ENCODE measurements at regions not wholly inside any gene's neighbourhood (a gene's known extent, or its start where the extent isn't known, plus 50 kb on each side); places are given as distances from the start of the nearest gene placed in this dataset.

DNA sequence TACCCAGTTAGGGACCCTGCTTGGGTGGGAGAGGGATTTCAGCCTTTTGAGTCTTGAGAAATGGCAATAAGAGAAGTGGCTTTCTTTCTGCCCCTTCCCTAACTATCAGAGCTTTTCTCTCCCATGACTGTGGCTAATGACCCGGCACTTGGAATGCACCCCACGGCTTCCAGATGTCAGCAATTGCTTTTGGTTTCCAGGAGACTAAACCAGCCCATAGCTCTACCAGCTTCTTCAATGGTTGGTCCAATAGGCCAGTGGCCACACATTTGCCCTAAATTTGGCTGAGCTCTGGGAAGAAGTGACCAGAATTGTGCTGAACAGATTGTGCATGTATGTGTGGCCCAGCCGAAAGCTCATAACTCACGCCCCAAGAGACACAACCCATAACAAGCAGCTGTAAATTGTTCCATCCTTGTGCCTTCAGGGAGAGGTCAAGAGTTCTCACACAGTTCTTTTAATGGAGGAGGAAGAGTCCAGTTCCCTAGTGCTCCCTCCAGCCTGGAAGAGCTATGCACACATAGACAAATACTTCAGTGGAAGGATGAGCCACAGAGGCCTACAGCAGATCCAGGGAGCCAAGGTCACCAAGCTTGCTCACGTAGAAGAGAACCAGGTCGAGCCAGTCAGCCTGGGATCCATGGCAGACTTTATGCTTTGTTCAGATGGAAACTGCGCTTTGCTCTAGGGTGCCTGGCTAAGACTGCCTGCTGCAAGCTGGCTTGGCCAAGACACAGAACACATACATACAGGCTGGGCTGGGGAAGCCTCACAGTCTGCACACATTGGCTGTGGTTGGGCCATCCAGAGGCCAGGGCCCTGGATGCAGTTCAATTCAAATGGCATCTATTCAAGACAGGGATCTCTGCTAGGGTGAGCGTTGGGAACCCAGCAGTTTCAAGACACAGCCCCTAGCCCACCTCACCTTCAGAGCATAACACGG lies 131.8 kb upstream of the HABP2 start:
- DNase-seq = no peak

DNA sequence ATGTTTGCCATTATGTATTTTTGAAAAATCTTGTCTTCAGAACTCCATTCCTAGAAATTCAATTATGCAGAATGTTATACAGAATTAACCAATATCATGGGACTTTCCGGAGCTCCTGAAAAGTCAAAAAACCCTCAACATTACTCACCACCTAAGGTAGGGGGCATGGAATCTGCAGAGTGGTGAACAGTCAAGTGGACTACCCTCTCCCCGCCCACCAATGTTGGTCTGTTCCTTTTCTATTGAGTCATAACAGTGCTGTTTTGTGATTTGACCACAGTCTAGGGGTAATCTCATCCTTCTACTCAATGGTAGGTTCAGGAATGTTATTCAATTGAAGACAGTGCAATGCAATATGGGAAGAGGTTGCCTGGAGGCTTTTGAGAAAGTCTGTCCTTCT lies 130.5 kb upstream of the HABP2 start:
- DNase-seq = no peak

GRCh38 chr10:113423981-113424721 lies 128.7 kb upstream of the HABP2 start:
- DNase-seq = peak; percentile 89

DNA sequence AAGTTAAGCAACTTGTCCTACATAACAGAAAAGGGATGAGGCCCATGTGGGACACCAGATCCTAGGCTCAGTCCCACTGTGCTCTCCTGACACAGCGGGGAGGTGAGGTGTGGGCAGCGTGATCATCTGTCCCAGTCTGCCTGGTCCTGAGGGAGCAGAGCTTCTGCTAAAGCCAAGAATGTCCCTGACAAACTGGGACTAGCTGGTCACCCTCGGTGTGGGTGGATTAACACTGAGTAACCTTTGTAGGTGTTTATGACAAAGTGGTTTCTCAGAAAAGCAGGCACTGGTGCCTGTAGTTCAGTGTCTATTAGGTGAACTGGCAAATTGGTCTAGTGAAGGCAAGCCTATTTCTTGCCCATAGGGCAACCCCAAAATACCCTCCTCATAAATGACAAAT lies 127.8 kb upstream of the HABP2 start:
- DNase-seq = no peak

GRCh38 chr10:113425541-113425951 lies 127.3 kb upstream of the HABP2 start:
- DNase-seq = peak; percentile 58

DNA sequence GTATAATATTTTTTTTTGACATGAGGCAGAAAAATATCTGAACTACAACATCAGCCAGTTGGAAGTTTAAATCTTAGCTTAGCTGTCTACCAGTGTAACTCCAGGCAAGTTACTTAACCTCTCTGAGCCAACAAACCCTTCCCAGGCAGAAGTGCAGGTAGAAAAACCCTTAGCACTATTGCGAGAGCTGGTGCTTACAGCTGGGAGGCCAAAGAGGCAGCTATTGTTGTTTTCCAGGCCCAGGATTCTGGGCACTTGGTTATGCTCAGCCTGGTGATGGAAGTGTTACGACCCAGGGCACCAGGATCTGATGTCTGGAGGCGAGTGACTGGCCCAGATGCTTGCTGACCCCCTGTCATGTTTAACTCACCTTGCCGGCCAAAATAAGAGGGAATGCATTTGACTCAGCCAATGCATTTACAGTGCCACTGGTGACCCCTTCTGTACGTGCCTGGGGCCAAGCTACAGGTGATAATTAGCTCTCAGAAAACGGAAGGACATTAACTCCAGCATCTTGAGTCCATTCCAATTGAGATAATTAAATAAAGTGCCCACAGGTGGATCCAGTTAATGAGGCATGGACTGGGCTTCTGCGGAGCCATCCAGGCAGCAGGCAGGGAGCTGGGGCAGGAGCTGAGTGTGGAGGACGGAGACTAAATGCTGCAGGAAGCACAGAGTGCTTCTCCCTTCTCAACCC lies 126.5 kb upstream of the HABP2 start:
- DNase-seq = no peak

- no peak for DNase-seq
Observed at GRCh38 chr10:113427236-113427735, 125.6 kb upstream of the HABP2 start.

- no peak for DNase-seq
Observed at GRCh38 chr10:113427811-113428558, 124.9 kb upstream of the HABP2 start.

- no peak for DNase-seq
Observed at GRCh38 chr10:113430634-113431397, 122.0 kb upstream of the HABP2 start.

GRCh38 chr10:113431398-113432160 lies 121.3 kb upstream of the HABP2 start:
- peak; percentile 89 for DNase-seq

- no peak for DNase-seq
Observed at GRCh38 chr10:113433711-113434110, 119.1 kb upstream of the HABP2 start.

DNA sequence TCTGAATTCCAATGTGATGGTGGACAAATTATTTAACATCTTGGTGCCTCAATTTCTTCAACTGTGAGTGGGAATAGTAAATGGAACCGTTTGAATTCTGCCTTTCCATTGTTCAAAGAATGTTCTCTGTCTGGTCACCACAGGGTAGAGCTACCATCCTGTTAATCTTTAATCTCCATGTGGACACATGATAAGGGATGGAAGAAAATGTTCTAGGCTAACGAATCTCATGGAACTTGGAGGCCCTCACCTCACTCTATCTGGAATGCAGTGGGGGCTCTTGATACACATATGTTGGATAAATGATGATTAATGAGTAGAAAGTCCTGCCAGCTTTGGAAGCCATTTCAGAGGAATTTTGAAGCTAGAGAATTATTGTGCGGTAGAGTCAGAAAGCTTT lies 118.5 kb upstream of the HABP2 start:
- DNase-seq = no peak

GRCh38 chr10:113434950-113435349 lies 117.9 kb upstream of the HABP2 start:
- DNase-seq = no peak

DNA sequence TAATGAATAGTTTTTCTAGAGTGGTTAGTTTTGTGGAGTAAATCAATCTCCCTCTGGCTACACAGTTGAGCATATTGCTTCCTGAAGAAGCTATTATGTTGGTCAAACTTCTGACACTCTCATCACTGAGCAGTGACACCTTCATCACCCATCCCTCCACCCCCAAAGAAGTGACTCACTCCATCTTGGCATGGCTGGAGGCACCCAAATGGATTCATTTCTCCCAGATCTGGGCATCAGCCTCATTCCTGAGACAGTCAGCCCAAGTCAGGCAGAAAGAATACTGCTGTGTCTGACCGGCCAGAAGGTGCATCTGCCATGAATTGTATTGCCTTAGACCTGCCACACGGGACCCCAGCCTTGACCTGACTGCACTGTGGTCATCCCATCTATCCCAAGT lies 117.0 kb upstream of the HABP2 start:
- no peak for DNase-seq

DNA sequence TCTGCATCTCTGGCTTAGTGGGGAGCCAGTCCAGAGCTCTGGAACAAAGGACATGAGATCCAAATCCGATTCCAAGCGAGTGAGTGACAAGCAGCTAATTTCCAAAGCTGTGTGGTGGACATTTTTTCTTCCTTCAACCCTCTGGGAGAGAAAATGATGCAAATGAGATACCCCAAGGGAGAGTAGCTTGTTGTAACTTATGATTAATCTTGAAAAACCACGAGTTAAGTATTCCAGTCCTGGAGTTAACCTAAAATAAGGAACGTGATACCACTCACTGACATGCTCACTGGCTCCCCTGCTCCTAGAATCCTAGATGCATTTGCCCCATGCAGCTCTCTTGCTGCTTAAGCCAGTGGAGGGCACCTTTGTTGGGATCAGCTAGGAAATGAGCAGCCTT lies 116.0 kb upstream of the HABP2 start:
- DNase-seq = no peak

- no peak for DNase-seq
Observed at GRCh38 chr10:113438652-113439051, 114.2 kb upstream of the HABP2 start.

GRCh38 chr10:113441220-113441619 lies 111.6 kb upstream of the HABP2 start:
- DNase-seq = no peak

- DNase-seq = no peak
Observed at GRCh38 chr10:113441686-113442270, 111.1 kb upstream of the HABP2 start.

- no peak for DNase-seq
Observed at GRCh38 chr10:113442336-113442735, 110.5 kb upstream of the HABP2 start.

All from tongue (tissue), 1 donor.